Stimulated activated naive CD8-positive, alpha-beta T cell treated with anti-CD3 and anti-CD28 coated beads, Interleukin-15, amount 100 ng/mL, for 72 hours (primary cell): ENCODE measurements at regions not wholly inside any gene's neighbourhood (a gene's known extent, or its start where the extent isn't known, plus 50 kb on each side); places are given as distances from the start of the nearest gene placed in this dataset.

Source experiments
- ATAC-seq: fragments of 150-1000 bp; cut with Tn5 transposase; 2 replicates; pipeline ENCODE4 v1.10.0; 2021; ENCODE audit warnings: mild to moderate bottlenecking, moderate library complexity
- DNase-seq, 2 donors: peaks; one replicate each; pipeline ENCODE4 v3.0.0; 2021 to 2022
- H3K27ac Mint-ChIP-seq, 2 donors: one replicate each; pipeline ENCODE4 v1.8.0; 2022; ENCODE audit warnings: mild to moderate bottlenecking in 2 of 2, mixed read lengths in 2 of 2, moderate library complexity in 2 of 2
- H3K27me3 Mint-ChIP-seq: one replicate; pipeline ENCODE4 v1.8.0; 2022; ENCODE audit warnings: mixed read lengths
- H3K4me1 Mint-ChIP-seq: one replicate; pipeline ENCODE4 v1.8.0; 2022; ENCODE audit warnings: mild to moderate bottlenecking, mixed read lengths
- H3K4me3 Mint-ChIP-seq, 2 donors: one replicate each; pipeline ENCODE4 v1.8.0; 2022; ENCODE audit warnings: mild to moderate bottlenecking in 2 of 2, mixed read lengths in 2 of 2, moderate library complexity in 1 of 2
- H3K9me3 Mint-ChIP-seq, 2 donors: one replicate each; pipeline ENCODE4 v1.8.0; 2022; ENCODE audit warnings: mixed read lengths in 2 of 2

GRCh38 chr12:88952562-88952942, 372.3 kb upstream of the KITLG start:
- Mint-ChIP-seq H3K27ac (no peak overlapping the region), H3K4me1 (no peaks in the 10 kb centered on the region), H3K4me3 (no peak overlapping the region), H3K27me3 (peaks cover 2% of the 10 kb centered on the region), H3K9me3 (peaks cover 0 to 5% of the 10 kb centered on the region in 2 donors)
- no peak for DNase-seq
- ATAC-seq, result no peak

DNA sequence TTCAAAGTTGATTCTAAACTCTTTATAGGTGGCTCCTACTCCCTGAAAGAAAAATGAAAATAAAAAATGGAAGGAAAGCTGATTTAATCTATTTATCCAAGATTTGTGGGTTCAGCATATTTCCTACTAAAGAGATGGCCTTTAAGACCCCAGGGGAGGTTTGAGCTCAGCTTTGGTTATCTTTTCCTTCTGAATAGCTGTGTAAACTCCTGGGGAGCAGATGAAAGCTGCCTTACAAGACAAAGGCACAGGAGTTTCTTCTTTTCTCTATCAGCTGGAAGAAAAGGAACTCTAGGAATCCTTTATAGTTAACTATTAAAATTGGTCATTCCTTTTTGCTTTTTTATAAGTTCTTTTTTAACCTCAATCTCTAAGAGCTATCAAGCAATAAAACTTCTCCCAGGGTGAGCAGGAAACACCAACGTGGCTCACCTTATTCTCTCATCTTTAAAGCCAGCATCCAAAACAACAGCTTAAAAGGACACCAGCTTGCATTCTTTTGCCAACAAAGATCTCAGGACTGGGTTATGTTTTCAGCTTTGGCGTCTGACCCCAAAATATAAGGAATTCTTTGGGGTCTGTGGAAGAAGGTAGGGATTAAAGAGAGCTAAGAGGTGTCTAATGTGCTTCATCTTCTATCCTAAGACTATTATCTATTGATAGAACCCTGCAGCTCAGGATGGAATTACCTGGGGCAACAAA, 371.7 kb upstream of the KITLG start:
- DNase-seq, result no peak
- ATAC-seq, result no peak
- Mint-ChIP-seq H3K27ac (no peak overlapping the region), H3K9me3 (peaks cover 0 to 5% of the 10 kb centered on the region in 2 donors), H3K4me3 (no peak overlapping the region), H3K27me3 (peaks cover 7% of the 10 kb centered on the region), H3K4me1 (no peaks in the 10 kb centered on the region)

- H3K4me1 Mint-ChIP-seq, result no peaks in the 10 kb centered on the region
- H3K9me3 Mint-ChIP-seq, result peaks cover 0 to 5% of the 10 kb centered on the region in 2 donors
- peaks cover 13% of the 10 kb centered on the region for H3K27me3 Mint-ChIP-seq
- H3K4me3 Mint-ChIP-seq, result no peak overlapping the region
- DNase-seq, result no peak
- ATAC-seq, result no peak
- no peak overlapping the region for H3K27ac Mint-ChIP-seq
Measured at GRCh38 chr12:88951177-88951576, 370.9 kb upstream of the KITLG start.

GRCh38 chr12:88947486-88948043, 367.3 kb upstream of the KITLG start:
- Mint-ChIP-seq H3K27ac (no peak overlapping the region), H3K9me3 (peaks cover 0 to 5% of the 10 kb centered on the region in 2 donors), H3K27me3 (peaks cover 25% of the 10 kb centered on the region), H3K4me1 (no peaks in the 10 kb centered on the region), H3K4me3 (no peak overlapping the region)
- DNase-seq (no peak), ATAC-seq (no peak)

GRCh38 chr12:88946372-88946997, 366.2 kb upstream of the KITLG start:
- Mint-ChIP-seq H3K27me3 (peaks cover 25% of the 10 kb centered on the region), H3K27ac (no peak overlapping the region), H3K4me1 (no peaks in the 10 kb centered on the region), H3K4me3 (no peak overlapping the region), H3K9me3 (peaks cover 0 to 5% of the 10 kb centered on the region in 2 donors)
- ATAC-seq (no peak), DNase-seq (no peak)

DNA sequence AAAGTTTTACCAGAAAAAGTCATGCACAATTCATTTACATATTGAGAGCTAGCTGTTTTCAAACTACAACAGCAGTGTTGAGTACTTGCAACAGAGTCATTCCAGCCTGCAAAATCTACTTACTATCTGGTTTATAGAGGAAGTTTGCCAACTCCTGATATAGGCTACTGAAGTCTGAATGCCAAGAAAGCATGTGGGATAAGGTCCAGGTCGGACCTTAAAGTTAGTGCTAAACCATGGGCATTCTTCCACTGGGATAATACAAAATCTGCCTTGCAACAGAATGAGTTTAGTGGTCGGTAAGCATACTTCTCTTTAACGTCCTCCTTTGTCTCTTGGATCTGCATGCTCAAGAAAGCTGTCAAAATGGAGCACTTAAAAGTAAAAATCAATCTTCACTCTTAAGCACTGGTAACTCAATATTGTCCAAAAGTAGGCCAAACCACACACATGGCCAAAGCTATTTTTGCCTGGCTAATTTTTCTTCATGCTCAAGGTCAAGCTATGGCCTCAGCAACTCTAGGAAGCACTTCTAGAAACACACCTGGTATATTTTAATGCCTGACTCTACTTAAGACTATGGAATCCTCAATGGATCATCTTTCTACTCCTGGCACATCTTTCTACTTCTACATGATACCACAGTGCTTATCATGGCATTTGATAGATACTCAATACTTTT, 364.9 kb upstream of the KITLG start:
- no peak overlapping the region for H3K27ac Mint-ChIP-seq

GRCh38 chr12:88944397-88944796, 364.1 kb upstream of the KITLG start:
- no peak for DNase-seq
- no peak for ATAC-seq
- Mint-ChIP-seq H3K4me3 (no peak overlapping the region), H3K27ac (no peak overlapping the region), H3K9me3 (peaks cover 0 to 4% of the 10 kb centered on the region in 2 donors), H3K4me1 (no peaks in the 10 kb centered on the region), H3K27me3 (peaks cover 25% of the 10 kb centered on the region)

More for the DNA sequence above, 364.9 kb upstream of the KITLG start:
- peaks cover 25% of the 10 kb centered on the region for H3K27me3 Mint-ChIP-seq
- peaks cover 0 to 5% of the 10 kb centered on the region in 2 donors for H3K9me3 Mint-ChIP-seq
- H3K4me1 Mint-ChIP-seq, result no peaks in the 10 kb centered on the region
- H3K4me3 Mint-ChIP-seq, result no peak overlapping the region
- ATAC-seq, result no peak
- no peak for DNase-seq

DNA sequence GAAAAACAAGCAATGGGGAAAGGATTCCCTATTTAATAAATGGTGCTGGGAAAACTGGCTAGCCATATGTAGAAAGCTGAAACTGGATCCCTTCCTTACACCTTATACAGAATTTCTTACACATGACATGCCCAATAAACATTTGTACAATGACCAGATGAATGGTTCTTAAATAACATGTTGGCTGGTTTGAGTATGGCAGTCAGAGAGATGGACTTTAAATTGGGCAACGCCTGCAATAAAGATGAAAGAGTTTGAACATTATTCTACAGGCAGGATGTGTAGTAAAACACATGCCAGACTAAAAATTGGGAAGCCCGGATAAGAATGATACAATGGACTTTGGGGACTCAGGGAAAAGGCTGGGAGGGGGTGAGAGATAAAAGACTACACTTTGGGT, 360.6 kb upstream of the KITLG start:
- no peak for ATAC-seq
- Mint-ChIP-seq H3K4me3 (no peak overlapping the region), H3K27me3 (peaks cover 9% of the 10 kb centered on the region), H3K27ac (no peak overlapping the region), H3K4me1 (no peaks in the 10 kb centered on the region), H3K9me3 (no peaks in the 10 kb centered on the region)
- DNase-seq, result no peak

DNA sequence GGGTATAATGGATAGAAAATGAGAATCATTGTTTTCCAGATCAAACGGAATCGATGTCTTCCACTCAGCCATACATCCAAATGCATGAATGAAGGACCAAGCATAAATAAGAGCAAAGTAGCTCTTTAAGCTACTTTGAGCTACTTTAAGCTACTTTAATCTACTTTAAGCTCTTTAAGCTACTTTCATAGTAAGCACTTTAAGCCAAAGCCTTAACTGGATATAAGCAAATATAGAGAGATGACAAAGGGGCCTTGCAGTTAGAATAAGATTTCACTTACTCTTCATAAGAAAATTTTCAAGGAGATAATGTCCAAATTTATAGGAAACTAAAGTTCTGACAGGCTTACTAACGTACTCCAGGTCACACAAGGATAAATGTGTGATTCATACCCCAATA, 355.6 kb upstream of the KITLG start:
- no peak for DNase-seq

GRCh38 chr12:88934163-88934747, 354.0 kb upstream of the KITLG start:
- H3K4me3 Mint-ChIP-seq, result no peak overlapping the region
- no peaks in the 10 kb centered on the region for H3K9me3 Mint-ChIP-seq
- ATAC-seq, result no peak
- no peak for DNase-seq
- peaks cover 7% of the 10 kb centered on the region for H3K27me3 Mint-ChIP-seq
- H3K27ac Mint-ChIP-seq, result no peak overlapping the region
- H3K4me1 Mint-ChIP-seq, result no peaks in the 10 kb centered on the region

More for the DNA sequence above, 355.6 kb upstream of the KITLG start:
- Mint-ChIP-seq H3K9me3 (no peaks in the 10 kb centered on the region), H3K27ac (no peak overlapping the region), H3K4me3 (no peak overlapping the region), H3K27me3 (no peaks in the 10 kb centered on the region), H3K4me1 (no peaks in the 10 kb centered on the region)
- no peak for ATAC-seq

DNA sequence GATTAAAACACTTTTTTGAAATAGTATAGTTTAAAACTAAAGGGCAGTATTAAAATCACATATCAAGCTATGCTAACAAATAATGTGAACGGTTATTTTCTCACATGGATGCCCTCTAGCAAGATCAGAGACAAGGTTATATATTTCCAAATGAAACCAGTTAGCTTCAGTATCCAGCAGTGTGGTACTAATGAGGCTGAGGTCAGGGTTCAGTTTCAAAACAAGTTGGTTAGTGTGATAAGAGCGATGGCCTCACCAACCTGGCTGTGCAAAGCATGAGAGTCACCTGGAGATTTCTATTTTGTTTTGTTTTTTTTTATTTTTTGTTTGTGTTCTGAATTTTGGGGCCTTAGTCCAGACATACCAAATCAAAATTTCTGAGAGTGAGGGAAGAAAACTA, 352.2 kb upstream of the KITLG start:
- peaks cover 7% of the 10 kb centered on the region for H3K27me3 Mint-ChIP-seq
- no peak overlapping the region for H3K4me3 Mint-ChIP-seq

GRCh38 chr12:88931598-88931997, 351.3 kb upstream of the KITLG start:
- ATAC-seq (no peak), DNase-seq (no peak)
- H3K9me3 Mint-ChIP-seq, result no peaks in the 10 kb centered on the region
- H3K4me1 Mint-ChIP-seq, result no peaks in the 10 kb centered on the region
- H3K27me3 Mint-ChIP-seq, result peaks cover 7% of the 10 kb centered on the region
- no peak overlapping the region for H3K4me3 Mint-ChIP-seq
- H3K27ac Mint-ChIP-seq, result no peak overlapping the region

More for the DNA sequence above, 352.2 kb upstream of the KITLG start:
- no peaks in the 10 kb centered on the region for H3K4me1 Mint-ChIP-seq
- no peak for DNase-seq
- no peak for ATAC-seq
- no peak overlapping the region for H3K27ac Mint-ChIP-seq
- no peaks in the 10 kb centered on the region for H3K9me3 Mint-ChIP-seq

- H3K27me3 Mint-ChIP-seq, result peaks cover 3% of the 10 kb centered on the region
- H3K9me3 Mint-ChIP-seq, result no peaks in the 10 kb centered on the region
- no peak overlapping the region for H3K4me3 Mint-ChIP-seq
- DNase-seq, result no peak
- H3K4me1 Mint-ChIP-seq, result no peaks in the 10 kb centered on the region
- no peak overlapping the region for H3K27ac Mint-ChIP-seq
- no peak for ATAC-seq
Measured at GRCh38 chr12:88925454-88925853, 345.2 kb upstream of the KITLG start.

GRCh38 chr12:88924162-88924561, 343.9 kb upstream of the KITLG start:
- no peak for ATAC-seq
- Mint-ChIP-seq H3K4me3 (no peak overlapping the region), H3K27me3 (no peaks in the 10 kb centered on the region), H3K27ac (no peak overlapping the region), H3K4me1 (no peaks in the 10 kb centered on the region), H3K9me3 (no peaks in the 10 kb centered on the region)
- no peak for DNase-seq

DNA sequence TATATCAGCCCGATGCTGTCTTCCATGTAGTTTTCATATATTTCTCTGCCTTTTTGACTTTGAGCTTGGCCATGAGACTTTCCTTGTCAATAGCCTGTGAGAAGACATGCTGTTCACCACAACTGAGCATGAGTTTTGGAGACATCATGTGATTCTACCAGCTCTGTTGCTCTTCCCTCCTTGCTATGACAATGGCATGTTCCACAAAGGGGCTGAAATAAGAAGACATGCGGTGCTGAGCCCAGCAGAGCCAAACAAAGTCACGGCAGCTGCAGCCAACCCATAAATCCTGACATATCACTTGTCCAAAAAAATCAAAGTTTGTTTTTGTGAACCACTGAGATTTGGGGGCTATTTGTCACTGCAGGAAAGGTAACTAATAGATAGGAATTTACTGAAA, 343.4 kb upstream of the KITLG start:
- no peak overlapping the region for H3K27ac Mint-ChIP-seq
- DNase-seq, result no peak
- no peaks in the 10 kb centered on the region for H3K4me1 Mint-ChIP-seq
- no peaks in the 10 kb centered on the region for H3K27me3 Mint-ChIP-seq
- no peaks in the 10 kb centered on the region for H3K9me3 Mint-ChIP-seq
- H3K4me3 Mint-ChIP-seq, result no peak overlapping the region
- ATAC-seq, result no peak

- no peak for ATAC-seq
- no peak for DNase-seq
- Mint-ChIP-seq H3K27ac (no peak overlapping the region), H3K4me1 (no peaks in the 10 kb centered on the region), H3K9me3 (no peaks in the 10 kb centered on the region), H3K27me3 (no peaks in the 10 kb centered on the region), H3K4me3 (no peak overlapping the region)
Measured at GRCh38 chr12:88922816-88923215, 342.5 kb upstream of the KITLG start.
